ENCODE measurements at regions not wholly inside any gene's neighbourhood (a gene's known extent, or its start where the extent isn't known, plus 50 kb on each side); places are given as distances from the start of the nearest gene placed in this dataset.

GRCh38 chr14:56709201-56709600 is 101.1 kb downstream of the OTX2 start:
- ChIA-PET CTCF (interaction anchor here (1.2 kb wide), 1 partner anchor 17 kb away, joined by 3 read pairs; no protein-coding TSS in a partner anchor), POLR2A (no interaction called here)
- Histone ChIP-seq H3K4me3 (ENCODE audit: control insufficient read depth in 1 of 7, extremely low read depth in 1 of 7, insufficient read depth in 4 of 7, low read depth in 2 of 7, low read length in 6 of 7) (no peak overlapping the region), H3K9me3 (ENCODE audit: control extremely low read depth in 1 of 5, control insufficient read depth in 4 of 5, insufficient read depth in 2 of 5, low read depth in 1 of 5, low read length in 4 of 5) (no peaks in the 10 kb centered on the region), H3K27ac (ENCODE audit: insufficient read depth in 1 of 2, low read depth in 1 of 2, low read length in 2 of 2, poor library complexity in 1 of 2, severe bottlenecking in 2 of 2) (no peak overlapping the region), H3K27me3 (replicated peaks in 2 of 5; ENCODE audit: control insufficient read depth in 4 of 5, insufficient read depth in 5 of 5, low read length in 4 of 5) (peaks cover 0 to 37% (median 8%) of the 10 kb centered on the region in 5 experiments), H3K4me1 (ENCODE audit: control extremely low read depth in 1 of 4, control insufficient read depth in 4 of 4, insufficient read depth in 4 of 4, low read length in 3 of 4) (no peaks in the 10 kb centered on the region), H3K36me3 (ENCODE audit: control insufficient read depth in 4 of 4, insufficient read depth in 4 of 4, low read length in 3 of 4) (no peaks in the 10 kb centered on the region)
- no peak for DNase-seq
- 85% methylated on average over 2 of the region's 3 CpGs for WGBS (ENCODE audit: insufficient coverage)

DNA sequence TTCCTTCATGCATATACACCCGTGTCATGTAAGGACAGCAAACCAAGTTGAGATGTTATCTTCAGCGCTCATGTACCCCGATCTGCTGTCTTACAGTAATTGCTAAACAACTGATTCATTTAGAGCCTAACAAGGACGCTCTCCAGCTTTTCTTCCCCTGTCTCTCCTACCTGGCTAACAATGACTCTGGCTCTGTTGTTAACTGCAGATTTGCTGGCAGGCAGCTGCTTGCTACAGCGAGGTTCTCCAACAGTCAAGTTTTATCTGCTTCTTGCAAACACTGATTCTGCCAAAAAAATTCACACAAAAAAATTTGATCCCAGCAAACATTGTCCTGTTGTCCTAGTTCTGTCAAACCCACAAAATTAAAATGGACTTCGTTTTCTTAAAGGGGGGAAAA is 101.6 kb downstream of the OTX2 start:
- Histone ChIP-seq H3K36me3 (ENCODE audit: control insufficient read depth in 4 of 4, insufficient read depth in 4 of 4, low read length in 3 of 4) (no peaks in the 10 kb centered on the region), H3K4me3 (ENCODE audit: control insufficient read depth in 1 of 7, extremely low read depth in 1 of 7, insufficient read depth in 4 of 7, low read depth in 2 of 7, low read length in 6 of 7) (no peak overlapping the region), H3K27ac (ENCODE audit: insufficient read depth in 1 of 2, low read depth in 1 of 2, low read length in 2 of 2, poor library complexity in 1 of 2, severe bottlenecking in 2 of 2) (no peak overlapping the region), H3K9me3 (ENCODE audit: control extremely low read depth in 1 of 5, control insufficient read depth in 4 of 5, insufficient read depth in 2 of 5, low read depth in 1 of 5, low read length in 4 of 5) (no peaks in the 10 kb centered on the region), H3K4me1 (ENCODE audit: control extremely low read depth in 1 of 4, control insufficient read depth in 4 of 4, insufficient read depth in 4 of 4, low read length in 3 of 4) (no peaks in the 10 kb centered on the region), H3K27me3 (replicated peaks in 2 of 5; ENCODE audit: control insufficient read depth in 4 of 5, insufficient read depth in 5 of 5, low read length in 4 of 5) (peaks cover 0 to 37% (median 8%) of the 10 kb centered on the region in 5 experiments)
- DNase-seq = no peak
- POLR2A ChIA-PET = no interaction called here
- CTCF ChIA-PET = interaction anchor here (1.2 kb wide), 1 partner anchor 17 kb away, joined by 3 read pairs; no protein-coding TSS in a partner anchor
- 64% methylated on average over 5 of the region's 6 CpGs for WGBS (ENCODE audit: insufficient coverage)

- POLR2A ChIA-PET = no interaction called here
- H3K4me3 ChIP-seq (ENCODE audit: control insufficient read depth in 1 of 7, extremely low read depth in 1 of 7, insufficient read depth in 4 of 7, low read depth in 2 of 7, low read length in 6 of 7) = no peak overlapping the region
These were observed 106.3 kb downstream of the OTX2 start for GRCh38 chr14:56703947-56704346.

GRCh38 chr14:56702515-56702914 is 107.8 kb downstream of the OTX2 start:
- Histone ChIP-seq H3K9me3 (ENCODE audit: control extremely low read depth in 1 of 5, control insufficient read depth in 4 of 5, insufficient read depth in 2 of 5, low read depth in 1 of 5, low read length in 4 of 5) (no peaks in the 10 kb centered on the region), H3K4me3 (ENCODE audit: control insufficient read depth in 1 of 7, extremely low read depth in 1 of 7, insufficient read depth in 4 of 7, low read depth in 2 of 7, low read length in 6 of 7) (no peak overlapping the region), H3K36me3 (ENCODE audit: control insufficient read depth in 4 of 4, insufficient read depth in 4 of 4, low read length in 3 of 4) (no peaks in the 10 kb centered on the region), H3K27me3 (replicated peaks in 2 of 5; ENCODE audit: control insufficient read depth in 4 of 5, insufficient read depth in 5 of 5, low read length in 4 of 5) (peaks cover 0 to 12% (median 4%) of the 10 kb centered on the region in 5 experiments), H3K27ac (ENCODE audit: insufficient read depth in 1 of 2, low read depth in 1 of 2, low read length in 2 of 2, poor library complexity in 1 of 2, severe bottlenecking in 2 of 2) (no peak overlapping the region), H3K4me1 (ENCODE audit: control extremely low read depth in 1 of 4, control insufficient read depth in 4 of 4, insufficient read depth in 4 of 4, low read length in 3 of 4) (no peaks in the 10 kb centered on the region)
- DNase-seq = no peak
- ChIA-PET CTCF (no interaction called here), POLR2A (no interaction called here)
- 79% methylated on average over 7 of the region's 9 CpGs for WGBS (ENCODE audit: insufficient coverage)

More at GRCh38 chr14:56703947-56704346, 106.3 kb downstream of the OTX2 start:
- Histone ChIP-seq H3K9me3 (ENCODE audit: control extremely low read depth in 1 of 5, control insufficient read depth in 4 of 5, insufficient read depth in 2 of 5, low read depth in 1 of 5, low read length in 4 of 5) (no peaks in the 10 kb centered on the region), H3K27ac (ENCODE audit: insufficient read depth in 1 of 2, low read depth in 1 of 2, low read length in 2 of 2, poor library complexity in 1 of 2, severe bottlenecking in 2 of 2) (no peak overlapping the region), H3K36me3 (ENCODE audit: control insufficient read depth in 4 of 4, insufficient read depth in 4 of 4, low read length in 3 of 4) (no peaks in the 10 kb centered on the region), H3K27me3 (replicated peaks in 2 of 5; ENCODE audit: control insufficient read depth in 4 of 5, insufficient read depth in 5 of 5, low read length in 4 of 5) (peaks cover 0 to 20% (median 4%) of the 10 kb centered on the region in 5 experiments), H3K4me1 (ENCODE audit: control extremely low read depth in 1 of 4, control insufficient read depth in 4 of 4, insufficient read depth in 4 of 4, low read length in 3 of 4) (no peaks in the 10 kb centered on the region)
- 67% methylated on average over 1 of the region's 6 CpGs for WGBS (ENCODE audit: insufficient coverage)
- DNase-seq = no peak
- CTCF ChIA-PET = no interaction called here
